ENCODE measurements at regions not wholly inside any gene's neighbourhood (a gene's known extent, or its start where the extent isn't known, plus 50 kb on each side); places are given as distances from the start of the nearest gene placed in this dataset.

DNA sequence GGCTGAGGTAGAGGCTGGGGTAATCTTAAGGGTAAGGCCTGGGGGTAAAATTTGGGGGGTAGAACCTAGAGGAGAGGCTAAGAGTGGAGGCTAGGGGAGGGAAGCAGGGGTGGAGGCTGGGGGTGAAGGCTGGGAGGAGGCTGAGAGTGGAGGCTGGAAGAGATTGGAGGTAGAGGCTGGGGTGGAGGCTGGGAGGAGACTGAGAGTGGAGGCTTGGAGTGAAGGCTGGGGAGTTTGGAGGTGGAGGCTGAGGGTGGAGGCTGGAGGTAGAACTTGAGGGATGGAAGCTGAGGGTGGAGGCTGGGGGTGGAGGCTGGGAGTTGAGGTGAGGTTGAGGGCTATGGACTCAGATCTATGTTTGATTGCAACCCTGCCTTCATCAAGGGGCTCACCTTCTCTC lies 333.6 kb downstream of the C16orf95 start:
- Histone ChIP-seq H3K4me1 (ENCODE audit: control insufficient read depth, insufficient read depth, low read length) (no peaks in the 10 kb centered on the region), H4K20me1 (ENCODE audit: control insufficient read depth, insufficient read depth) (no peaks in the 10 kb centered on the region), H3K79me2 (ENCODE audit: control insufficient read depth, insufficient read depth, low read length) (no peaks in the 10 kb centered on the region), H2AFZ (ENCODE audit: control insufficient read depth, low read depth, low read length) (no peak overlapping the region), H3K27me3 (replicated peaks in 1 of 2; ENCODE audit: control insufficient read depth in 2 of 2, insufficient read depth in 2 of 2, low read length in 1 of 2) (no peaks in the 10 kb centered on the region), H3K4me2 (ENCODE audit: control insufficient read depth, insufficient read depth) (no peak overlapping the region), H3K36me3 (ENCODE audit: control insufficient read depth in 2 of 2, insufficient read depth in 2 of 2, low read length in 1 of 2) (no peaks in the 10 kb centered on the region), H3K9me3 (replicated peaks; ENCODE audit: control insufficient read depth, insufficient read depth, low read length) (no peaks in the 10 kb centered on the region; the same call in 2 of the 3 replicates), H3K4me3 (no peak overlapping the region), H3K9ac (ENCODE audit: control insufficient read depth, insufficient read depth, low read length) (no peak overlapping the region), H3K27ac (ENCODE audit: control insufficient read depth, insufficient read depth) (no peak overlapping the region)
- CTCF ChIA-PET: no interaction called here
- POLR2A ChIA-PET: no interaction called here
- no peak for FAIRE-seq
- no peak for ATAC-seq
- DNase-seq (ENCODE audit: low read depth, low spot score): no peak
- SMC1A ChIA-PET (ENCODE audit: uncharacterized antibody, unreplicated experiment): no interaction called here
- intact Hi-C loops (cut with micrococcal nuclease; ENCODE audit: unreplicated experiment) (no loop called here), in situ Hi-C loops (cut with MboI) (no loop called here)
- BruUV-seq (replicated peaks): no TSS peak
- RAD21 ChIA-PET (ENCODE audit: unreplicated experiment): no interaction called here
- TF ChIP-seq NR2C1 (IDR thresholded peaks at IDR 0.05): no peak
- TF ChIP-seq ZBTB40 (IDR thresholded peaks at IDR 0.05; ENCODE audit: borderline replicate concordance): no peak
- no peak for TF ChIP-seq CBX3 (IDR thresholded peaks at IDR 0.05; ENCODE audit: borderline replicate concordance, low read depth)
- no peak for TF ChIP-seq RCOR1 (conservative IDR thresholded peaks at IDR 0.05; ENCODE audit: low read depth, low read length)
- no peak for TF ChIP-seq NFYA (IDR thresholded peaks at IDR 0.05; ENCODE audit: borderline replicate concordance, low read depth, low read length)
- TF ChIP-seq MAX (IDR thresholded peaks at IDR 0.05; ENCODE audit: low read depth, low read length): no peak
- no peak for TF ChIP-seq BHLHE40 (IDR thresholded peaks at IDR 0.05; ENCODE audit: borderline replicate concordance in 1 of 2, low read depth in 2 of 2, low read length in 1 of 2)
- TF ChIP-seq, protein P1, sequence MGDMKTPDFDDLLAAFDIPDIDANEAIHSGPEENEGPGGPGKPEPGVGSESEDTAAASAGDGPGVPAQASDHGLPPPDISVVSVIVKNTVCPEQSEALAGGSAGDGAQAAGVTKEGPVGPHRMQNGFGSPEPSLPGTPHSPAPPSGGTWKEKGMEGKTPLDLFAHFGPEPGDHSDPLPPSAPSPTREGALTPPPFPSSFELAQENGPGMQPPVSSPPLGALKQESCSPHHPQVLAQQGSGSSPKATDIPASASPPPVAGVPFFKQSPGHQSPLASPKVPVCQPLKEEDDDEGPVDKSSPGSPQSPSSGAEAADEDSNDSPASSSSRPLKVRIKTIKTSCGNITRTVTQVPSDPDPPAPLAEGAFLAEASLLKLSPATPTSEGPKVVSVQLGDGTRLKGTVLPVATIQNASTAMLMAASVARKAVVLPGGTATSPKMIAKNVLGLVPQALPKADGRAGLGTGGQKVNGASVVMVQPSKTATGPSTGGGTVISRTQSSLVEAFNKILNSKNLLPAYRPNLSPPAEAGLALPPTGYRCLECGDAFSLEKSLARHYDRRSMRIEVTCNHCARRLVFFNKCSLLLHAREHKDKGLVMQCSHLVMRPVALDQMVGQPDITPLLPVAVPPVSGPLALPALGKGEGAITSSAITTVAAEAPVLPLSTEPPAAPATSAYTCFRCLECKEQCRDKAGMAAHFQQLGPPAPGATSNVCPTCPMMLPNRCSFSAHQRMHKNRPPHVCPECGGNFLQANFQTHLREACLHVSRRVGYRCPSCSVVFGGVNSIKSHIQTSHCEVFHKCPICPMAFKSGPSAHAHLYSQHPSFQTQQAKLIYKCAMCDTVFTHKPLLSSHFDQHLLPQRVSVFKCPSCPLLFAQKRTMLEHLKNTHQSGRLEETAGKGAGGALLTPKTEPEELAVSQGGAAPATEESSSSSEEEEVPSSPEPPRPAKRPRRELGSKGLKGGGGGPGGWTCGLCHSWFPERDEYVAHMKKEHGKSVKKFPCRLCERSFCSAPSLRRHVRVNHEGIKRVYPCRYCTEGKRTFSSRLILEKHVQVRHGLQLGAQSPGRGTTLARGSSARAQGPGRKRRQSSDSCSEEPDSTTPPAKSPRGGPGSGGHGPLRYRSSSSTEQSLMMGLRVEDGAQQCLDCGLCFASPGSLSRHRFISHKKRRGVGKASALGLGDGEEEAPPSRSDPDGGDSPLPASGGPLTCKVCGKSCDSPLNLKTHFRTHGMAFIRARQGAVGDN (IDR thresholded peaks at IDR 0.05): no peak
- no peak for TF ChIP-seq TCF7 (IDR thresholded peaks at IDR 0.05; ENCODE audit: borderline replicate concordance)
